H1 (cell line): ENCODE measurements at regions not wholly inside any gene's neighbourhood (a gene's known extent, or its start where the extent isn't known, plus 50 kb on each side); places are given as distances from the start of the nearest gene placed in this dataset.

Experiments used
- ASH2L ChIP-seq: fragments of 200-600, 300-600 bp; sonication (generic); IDR thresholded peaks from one replicate; pipeline ENCODE4 v1.7.1; 2017; ENCODE audit warnings: low read length
- BRCA1 ChIP-seq: IDR thresholded peaks from 2 replicates; pipeline ENCODE4 v1.6.1; 2012; ENCODE audit warnings: low read depth, low read length, improper control_type of control experiment
- CEBPB ChIP-seq: IDR thresholded peaks from 2 replicates; pipeline ENCODE4 v1.6.1; 2012; ENCODE audit warnings: low read depth, low read length
- EP300 ChIP-seq, 2 experiments: IDR thresholded peaks; 1 replicate in 1 of 2; 2 replicates in 1 of 2; pipeline ENCODE4 v1.6.1; 2011 to 2012; ENCODE audit warnings: low read depth in 2 of 2, low read length in 2 of 2, mild to moderate bottlenecking in 2 of 2, borderline replicate concordance in 1 of 2, inconsistent platforms in 1 of 2, moderate library complexity in 1 of 2
- EZH2 ChIP-seq: fragments of 200-600 bp; sonication (generic); IDR thresholded peaks from 2 replicates; pipeline ENCODE4 v1.7.1; 2012; ENCODE audit warnings: low read depth, mild to moderate bottlenecking, moderate library complexity, low read length, inconsistent platforms; ENCODE audit not compliant: severe bottlenecking
- MAFK ChIP-seq: IDR thresholded peaks from 2 replicates; pipeline ENCODE4 v1.6.1; 2012; ENCODE audit warnings: low read depth, mild to moderate bottlenecking, improper control_type of control experiment, low read length
- MAX ChIP-seq: IDR thresholded peaks from 2 replicates; pipeline ENCODE4 v1.6.1; 2012; ENCODE audit warnings: inconsistent platforms
- POLR2A ChIP-seq, 2 experiments: IDR thresholded peaks; 1 replicate in 1 of 2; 2 replicates in 1 of 2; pipeline ENCODE4 v1.6.1; 2011; ENCODE audit warnings: low read depth in 2 of 2, low read length in 2 of 2, mild to moderate bottlenecking in 2 of 2; ENCODE audit errors: control extremely low read depth in 1 of 2
- POLR2AphosphoS5 ChIP-seq: IDR thresholded peaks from 2 replicates; pipeline ENCODE4 v1.6.1; 2011; ENCODE audit warnings: low read depth, low read length
- RAD21 ChIP-seq, 2 experiments: IDR thresholded peaks in 1 of 2; conservative IDR thresholded peaks in 1 of 2; 2 replicates each; pipeline ENCODE4 v1.6.1; 2011; ENCODE audit warnings: low read depth in 2 of 2, low read length in 2 of 2, improper control_type of control experiment in 1 of 2, inconsistent platforms in 1 of 2, mild to moderate bottlenecking in 1 of 2, moderate library complexity in 1 of 2
- SRF ChIP-seq: IDR thresholded peaks from 2 replicates; pipeline ENCODE4 v1.6.1; 2011; ENCODE audit warnings: mild to moderate bottlenecking, low read depth, low read length, moderate library complexity
- TAF1 ChIP-seq: IDR thresholded peaks from 2 replicates; pipeline ENCODE4 v1.6.1; 2011; ENCODE audit warnings: mild to moderate bottlenecking, low read depth, low read length
- USF2 ChIP-seq: IDR thresholded peaks from 2 replicates; pipeline ENCODE4 v1.6.1; 2011; ENCODE audit warnings: low read length, improper control_type of control experiment
- TF ChIP-seq, protein P1 (sequence below), 3 experiments: IDR thresholded peaks; 1 replicate in 2 of 3; 2 replicates in 1 of 3; pipeline versions ENCODE4 v1.5.1 to v1.6.1; 2011; ENCODE audit warnings: low read length in 3 of 3, mild to moderate bottlenecking in 3 of 3, inconsistent platforms in 2 of 3, low read depth in 1 of 3, moderate library complexity in 1 of 3; ENCODE audit not compliant: insufficient read depth in 1 of 3; ENCODE audit errors: control extremely low read depth in 1 of 3

GRCh38 chr3:168422843-168423242 is 327.1 kb upstream of the GOLIM4 start:
- TF ChIP-seq TAF1 = no peak
- no peak for TF ChIP-seq RAD21 (IDR thresholded peaks at IDR 0.05 in 1 of 2, conservative IDR thresholded peaks at IDR 0.05 in 1 of 2; ENCODE audit: low read depth in 2 of 2, low read length in 2 of 2)
- no peak for TF ChIP-seq MAX
- no peak for TF ChIP-seq CEBPB
- TF ChIP-seq, protein P1, sequence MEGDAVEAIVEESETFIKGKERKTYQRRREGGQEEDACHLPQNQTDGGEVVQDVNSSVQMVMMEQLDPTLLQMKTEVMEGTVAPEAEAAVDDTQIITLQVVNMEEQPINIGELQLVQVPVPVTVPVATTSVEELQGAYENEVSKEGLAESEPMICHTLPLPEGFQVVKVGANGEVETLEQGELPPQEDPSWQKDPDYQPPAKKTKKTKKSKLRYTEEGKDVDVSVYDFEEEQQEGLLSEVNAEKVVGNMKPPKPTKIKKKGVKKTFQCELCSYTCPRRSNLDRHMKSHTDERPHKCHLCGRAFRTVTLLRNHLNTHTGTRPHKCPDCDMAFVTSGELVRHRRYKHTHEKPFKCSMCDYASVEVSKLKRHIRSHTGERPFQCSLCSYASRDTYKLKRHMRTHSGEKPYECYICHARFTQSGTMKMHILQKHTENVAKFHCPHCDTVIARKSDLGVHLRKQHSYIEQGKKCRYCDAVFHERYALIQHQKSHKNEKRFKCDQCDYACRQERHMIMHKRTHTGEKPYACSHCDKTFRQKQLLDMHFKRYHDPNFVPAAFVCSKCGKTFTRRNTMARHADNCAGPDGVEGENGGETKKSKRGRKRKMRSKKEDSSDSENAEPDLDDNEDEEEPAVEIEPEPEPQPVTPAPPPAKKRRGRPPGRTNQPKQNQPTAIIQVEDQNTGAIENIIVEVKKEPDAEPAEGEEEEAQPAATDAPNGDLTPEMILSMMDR (IDR thresholded peaks at IDR 0.05; ENCODE audit: control extremely low read depth in 1 of 3, insufficient read depth in 1 of 3, low read depth in 1 of 3, low read length in 3 of 3) = no peak
- TF ChIP-seq POLR2A (IDR thresholded peaks at IDR 0.05; ENCODE audit: control extremely low read depth in 1 of 2, low read depth in 2 of 2, low read length in 2 of 2) = no peak
- TF ChIP-seq SRF = no peak
- TF ChIP-seq POLR2AphosphoS5 = no peak
- TF ChIP-seq BRCA1 = no peak
- TF ChIP-seq USF2 = no peak
- TF ChIP-seq MAFK = no peak
- TF ChIP-seq EP300 (IDR thresholded peaks at IDR 0.05; ENCODE audit: borderline replicate concordance in 1 of 2, low read depth in 2 of 2, low read length in 2 of 2) = no peak
- TF ChIP-seq ASH2L = no peak
- TF ChIP-seq EZH2 = no peak
